HG03066 (cell line): ENCODE measurements at regions not wholly inside any gene's neighbourhood (a gene's known extent, or its start where the extent isn't known, plus 50 kb on each side); places are given as distances from the start of the nearest gene placed in this dataset.

ENCODE experiments used
- ATAC-seq: cut with Tn5 transposase; IDR thresholded peaks from one replicate; pipeline ENCODE4 v1.9.1; 2021; ENCODE audit warnings: low read depth; ENCODE audit not compliant: unreplicated experiment

GRCh38 chr7:106797937-106798336 lies 67.1 kb upstream of the PIK3CG start:
- no peak for ATAC-seq

- no peak for ATAC-seq
Measured at GRCh38 chr7:106802589-106802988, 62.5 kb upstream of the PIK3CG start.

- ATAC-seq: no peak
Measured at GRCh38 chr7:106806556-106806955, 58.5 kb upstream of the PIK3CG start.

- no peak for ATAC-seq
Measured at GRCh38 chr7:106807474-106807873, 57.6 kb upstream of the PIK3CG start.

- no peak for ATAC-seq
Measured at GRCh38 chr7:106808967-106809635, 56.0 kb upstream of the PIK3CG start.

- ATAC-seq: no peak
Measured at GRCh38 chr7:106811472-106811871, 53.6 kb upstream of the PIK3CG start.

- no peak for ATAC-seq
Measured at GRCh38 chr7:106812027-106812643, 52.9 kb upstream of the PIK3CG start.

GRCh38 chr7:106813705-106814305 lies 51.3 kb upstream of the PIK3CG start:
- ATAC-seq: no peak

- no peak for ATAC-seq
Measured at GRCh38 chr7:106814887-106815286, 50.2 kb upstream of the PIK3CG start.
